ENCODE measurements at regions not wholly inside any gene's neighbourhood (a gene's known extent, or its start where the extent isn't known, plus 50 kb on each side); places are given as distances from the start of the nearest gene placed in this dataset.

- ChIA-PET CTCF (interaction anchor here (0.6 to 5.2 kb wide), 11 partner anchors 9 to 595 kb away, joined by 3 to 58 read pairs (median 4); partner anchors contain the start of gene RAMP3), RAD21 (ENCODE audit: unreplicated experiment) (interaction anchor here (0.9 to 1.9 kb wide), 4 partner anchors 11 to 123 kb away, joined by 3 to 11 read pairs (median 4); partner anchors contain the start of gene RAMP3), POLR2A (no interaction called here), SMC1A (ENCODE audit: uncharacterized antibody, unreplicated experiment) (interaction anchor here (4.3 kb wide), 1 partner anchor 105 kb away, joined by 19 read pairs; no protein-coding TSS in a partner anchor)
- Histone ChIP-seq H3K27ac (ENCODE audit: control insufficient read depth, insufficient read depth) (no peak overlapping the region), H3K9ac (ENCODE audit: control insufficient read depth, insufficient read depth, low read length) (no peak overlapping the region), H3K4me2 (ENCODE audit: control insufficient read depth, insufficient read depth) (no peak overlapping the region), H3K27me3 (replicated peaks in 1 of 2; ENCODE audit: control insufficient read depth in 2 of 2, insufficient read depth in 2 of 2, low read length in 1 of 2) (no peaks in the 10 kb centered on the region; a peak in 1 of 4 replicates), H3K9me3 (replicated peaks; ENCODE audit: control insufficient read depth, insufficient read depth, low read length) (no peaks in the 10 kb centered on the region), H2AFZ (ENCODE audit: control insufficient read depth, low read depth, low read length) (no peak overlapping the region), H3K4me3 (no peak overlapping the region), H3K4me1 (ENCODE audit: control insufficient read depth, insufficient read depth, low read length) (peaks cover 7% of the 10 kb centered on the region), H3K79me2 (ENCODE audit: control insufficient read depth, insufficient read depth, low read length) (no peaks in the 10 kb centered on the region), H4K20me1 (ENCODE audit: control insufficient read depth, insufficient read depth) (no peaks in the 10 kb centered on the region; the same call in 1 of the 2 replicates), H3K36me3 (ENCODE audit: control insufficient read depth in 2 of 2, insufficient read depth in 2 of 2, low read length in 1 of 2) (no peaks in the 10 kb centered on the region)
- in situ Hi-C loops (cut with MboI) (no loop called here), intact Hi-C loops (cut with micrococcal nuclease; ENCODE audit: unreplicated experiment) (no loop called here)
- ATAC-seq: no peak
- WGBS (ENCODE audit: insufficient coverage, insufficient replicate concordance, low lambda C conversion rate, missing lambda C conversion rate): 20% methylated on average over 4 of the region's 4 CpGs
- DNase-seq (ENCODE audit: low read depth, low spot score): no peak
- no TSS peak for BruUV-seq (replicated peaks)
- FAIRE-seq: no peak
- TF ChIP-seq SKIL (IDR thresholded peaks at IDR 0.05; ENCODE audit: low read depth, poor library complexity, severe bottlenecking): no peak
- no peak for TF ChIP-seq ELK1 (IDR thresholded peaks at IDR 0.05; ENCODE audit: low read depth, low read length)
- no peak for TF ChIP-seq TCF7 (IDR thresholded peaks at IDR 0.05; ENCODE audit: borderline replicate concordance)
- no peak for TF ChIP-seq BRCA1 (IDR thresholded peaks at IDR 0.05; ENCODE audit: low read depth, low read length)
- no peak for TF ChIP-seq MYC (IDR thresholded peaks at IDR 0.05; ENCODE audit: insufficient read depth, insufficient read length, insufficient replicate concordance, low read length, severe bottlenecking)
- no peak for TF ChIP-seq ETV6 (conservative IDR thresholded peaks at IDR 0.05 in 1 of 2, IDR thresholded peaks at IDR 0.05 in 1 of 2; ENCODE audit: borderline replicate concordance in 1 of 2, low read depth in 1 of 2)
- no peak for TF ChIP-seq IRF4 (IDR thresholded peaks at IDR 0.05; ENCODE audit: low read depth, low read length)
- no peak for TF ChIP-seq MTA2 (IDR thresholded peaks at IDR 0.05; ENCODE audit: low read depth)
- TF ChIP-seq TARDBP (IDR thresholded peaks at IDR 0.05; ENCODE audit: borderline replicate concordance): no peak
- no peak for TF ChIP-seq BCLAF1 (IDR thresholded peaks at IDR 0.05)
Observed at GRCh38 chr7:45259227-45259596, 101.6 kb downstream of the RAMP3 start.

Measured in GM12878 (cell line).